ENCODE measurements at regions not wholly inside any gene's neighbourhood (a gene's known extent, or its start where the extent isn't known, plus 50 kb on each side); places are given as distances from the start of the nearest gene placed in this dataset.

DNA sequence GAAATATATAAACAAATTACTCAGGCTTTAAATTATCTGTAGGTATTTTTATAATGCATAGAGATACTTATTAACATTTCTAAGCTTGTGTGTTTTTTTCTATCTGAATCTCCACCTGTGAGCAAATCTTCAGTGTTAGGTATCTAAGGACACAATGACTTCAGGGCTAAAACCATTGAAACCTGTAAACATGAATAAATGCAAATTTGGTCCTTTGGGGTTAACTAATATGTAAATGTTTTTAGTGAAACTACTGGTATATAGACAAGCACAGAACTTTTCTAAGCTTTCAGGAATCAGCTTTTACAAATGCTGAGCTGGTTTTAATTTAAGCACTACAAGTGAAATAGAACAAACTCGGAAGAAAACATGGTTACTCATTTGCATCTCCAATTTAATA, 147.9 kb downstream of the FBXO8 start:
- no peak for TF ChIP-seq TOX (CRISPR knock-in tag; IDR thresholded peaks at IDR 0.05; ENCODE audit: borderline replicate concordance)
- TF ChIP-seq, protein P1, sequence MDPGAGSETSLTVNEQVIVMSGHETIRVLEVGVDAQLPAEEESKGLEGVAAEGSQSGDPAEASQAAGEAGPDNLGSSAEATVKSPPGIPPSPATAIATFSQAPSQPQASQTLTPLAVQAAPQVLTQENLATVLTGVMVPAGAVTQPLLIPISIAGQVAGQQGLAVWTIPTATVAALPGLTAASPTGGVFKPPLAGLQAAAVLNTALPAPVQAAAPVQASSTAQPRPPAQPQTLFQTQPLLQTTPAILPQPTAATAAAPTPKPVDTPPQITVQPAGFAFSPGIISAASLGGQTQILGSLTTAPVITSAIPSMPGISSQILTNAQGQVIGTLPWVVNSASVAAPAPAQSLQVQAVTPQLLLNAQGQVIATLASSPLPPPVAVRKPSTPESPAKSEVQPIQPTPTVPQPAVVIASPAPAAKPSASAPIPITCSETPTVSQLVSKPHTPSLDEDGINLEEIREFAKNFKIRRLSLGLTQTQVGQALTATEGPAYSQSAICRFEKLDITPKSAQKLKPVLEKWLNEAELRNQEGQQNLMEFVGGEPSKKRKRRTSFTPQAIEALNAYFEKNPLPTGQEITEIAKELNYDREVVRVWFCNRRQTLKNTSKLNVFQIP (CRISPR knock-in tag; IDR thresholded peaks at IDR 0.05; ENCODE audit: borderline replicate concordance, low read depth): no peak
- TF ChIP-seq ZNF8 (CRISPR knock-in tag; IDR thresholded peaks at IDR 0.05): no peak
- TF ChIP-seq, protein P2, sequence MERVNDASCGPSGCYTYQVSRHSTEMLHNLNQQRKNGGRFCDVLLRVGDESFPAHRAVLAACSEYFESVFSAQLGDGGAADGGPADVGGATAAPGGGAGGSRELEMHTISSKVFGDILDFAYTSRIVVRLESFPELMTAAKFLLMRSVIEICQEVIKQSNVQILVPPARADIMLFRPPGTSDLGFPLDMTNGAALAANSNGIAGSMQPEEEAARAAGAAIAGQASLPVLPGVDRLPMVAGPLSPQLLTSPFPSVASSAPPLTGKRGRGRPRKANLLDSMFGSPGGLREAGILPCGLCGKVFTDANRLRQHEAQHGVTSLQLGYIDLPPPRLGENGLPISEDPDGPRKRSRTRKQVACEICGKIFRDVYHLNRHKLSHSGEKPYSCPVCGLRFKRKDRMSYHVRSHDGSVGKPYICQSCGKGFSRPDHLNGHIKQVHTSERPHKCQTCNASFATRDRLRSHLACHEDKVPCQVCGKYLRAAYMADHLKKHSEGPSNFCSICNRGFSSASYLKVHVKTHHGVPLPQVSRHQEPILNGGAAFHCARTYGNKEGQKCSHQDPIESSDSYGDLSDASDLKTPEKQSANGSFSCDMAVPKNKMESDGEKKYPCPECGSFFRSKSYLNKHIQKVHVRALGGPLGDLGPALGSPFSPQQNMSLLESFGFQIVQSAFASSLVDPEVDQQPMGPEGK (CRISPR knock-in tag; IDR thresholded peaks at IDR 0.05; ENCODE audit: borderline replicate concordance): no peak
- no peak for TF ChIP-seq ZFP3 (CRISPR knock-in tag; IDR thresholded peaks at IDR 0.05)
- no peak for TF ChIP-seq PPARA (CRISPR knock-in tag; IDR thresholded peaks at IDR 0.05; ENCODE audit: borderline replicate concordance)
- TF ChIP-seq, protein P3, sequence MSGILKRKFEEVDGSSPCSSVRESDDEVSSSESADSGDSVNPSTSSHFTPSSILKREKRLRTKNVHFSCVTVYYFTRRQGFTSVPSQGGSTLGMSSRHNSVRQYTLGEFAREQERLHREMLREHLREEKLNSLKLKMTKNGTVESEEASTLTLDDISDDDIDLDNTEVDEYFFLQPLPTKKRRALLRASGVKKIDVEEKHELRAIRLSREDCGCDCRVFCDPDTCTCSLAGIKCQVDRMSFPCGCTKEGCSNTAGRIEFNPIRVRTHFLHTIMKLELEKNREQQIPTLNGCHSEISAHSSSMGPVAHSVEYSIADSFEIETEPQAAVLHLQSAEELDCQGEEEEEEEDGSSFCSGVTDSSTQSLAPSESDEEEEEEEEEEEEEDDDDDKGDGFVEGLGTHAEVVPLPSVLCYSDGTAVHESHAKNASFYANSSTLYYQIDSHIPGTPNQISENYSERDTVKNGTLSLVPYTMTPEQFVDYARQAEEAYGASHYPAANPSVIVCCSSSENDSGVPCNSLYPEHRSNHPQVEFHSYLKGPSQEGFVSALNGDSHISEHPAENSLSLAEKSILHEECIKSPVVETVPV (CRISPR knock-in tag; IDR thresholded peaks at IDR 0.05): no peak
- TF ChIP-seq GLIS3 (CRISPR knock-in tag; IDR thresholded peaks at IDR 0.05): no peak
- no peak for TF ChIP-seq BACH2 (CRISPR knock-in tag; IDR thresholded peaks at IDR 0.05; ENCODE audit: borderline replicate concordance)
- no peak for TF ChIP-seq SNAI2 (CRISPR knock-in tag; IDR thresholded peaks at IDR 0.05)
- ATAC-seq: peak; percentile 64

DNA sequence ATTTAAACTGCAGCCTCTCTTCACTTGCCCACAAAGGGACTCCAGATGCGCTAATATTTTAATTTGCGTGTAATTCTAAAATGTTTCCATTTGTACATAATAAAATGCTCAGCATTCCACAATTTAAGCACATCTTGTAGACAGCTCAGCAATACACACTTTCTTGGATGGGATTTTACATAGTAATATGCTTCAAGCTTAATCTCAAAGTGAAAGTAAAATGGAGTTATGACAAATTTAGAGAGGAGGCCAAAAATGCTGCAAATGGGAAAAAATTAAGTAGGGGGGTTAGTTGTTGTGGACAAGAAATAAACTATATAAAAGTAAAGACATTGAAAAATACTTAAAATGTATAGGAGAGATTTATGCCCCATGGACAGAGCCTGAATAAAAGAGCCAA, 149.1 kb downstream of the FBXO8 start:
- ATAC-seq: no peak
- TF ChIP-seq, protein P4, sequence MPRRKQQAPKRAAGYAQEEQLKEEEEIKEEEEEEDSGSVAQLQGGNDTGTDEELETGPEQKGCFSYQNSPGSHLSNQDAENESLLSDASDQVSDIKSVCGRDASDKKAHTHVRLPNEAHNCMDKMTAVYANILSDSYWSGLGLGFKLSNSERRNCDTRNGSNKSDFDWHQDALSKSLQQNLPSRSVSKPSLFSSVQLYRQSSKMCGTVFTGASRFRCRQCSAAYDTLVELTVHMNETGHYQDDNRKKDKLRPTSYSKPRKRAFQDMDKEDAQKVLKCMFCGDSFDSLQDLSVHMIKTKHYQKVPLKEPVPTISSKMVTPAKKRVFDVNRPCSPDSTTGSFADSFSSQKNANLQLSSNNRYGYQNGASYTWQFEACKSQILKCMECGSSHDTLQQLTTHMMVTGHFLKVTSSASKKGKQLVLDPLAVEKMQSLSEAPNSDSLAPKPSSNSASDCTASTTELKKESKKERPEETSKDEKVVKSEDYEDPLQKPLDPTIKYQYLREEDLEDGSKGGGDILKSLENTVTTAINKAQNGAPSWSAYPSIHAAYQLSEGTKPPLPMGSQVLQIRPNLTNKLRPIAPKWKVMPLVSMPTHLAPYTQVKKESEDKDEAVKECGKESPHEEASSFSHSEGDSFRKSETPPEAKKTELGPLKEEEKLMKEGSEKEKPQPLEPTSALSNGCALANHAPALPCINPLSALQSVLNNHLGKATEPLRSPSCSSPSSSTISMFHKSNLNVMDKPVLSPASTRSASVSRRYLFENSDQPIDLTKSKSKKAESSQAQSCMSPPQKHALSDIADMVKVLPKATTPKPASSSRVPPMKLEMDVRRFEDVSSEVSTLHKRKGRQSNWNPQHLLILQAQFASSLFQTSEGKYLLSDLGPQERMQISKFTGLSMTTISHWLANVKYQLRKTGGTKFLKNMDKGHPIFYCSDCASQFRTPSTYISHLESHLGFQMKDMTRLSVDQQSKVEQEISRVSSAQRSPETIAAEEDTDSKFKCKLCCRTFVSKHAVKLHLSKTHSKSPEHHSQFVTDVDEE (CRISPR knock-in tag; IDR thresholded peaks at IDR 0.05): no peak
- TF ChIP-seq, protein P5, sequence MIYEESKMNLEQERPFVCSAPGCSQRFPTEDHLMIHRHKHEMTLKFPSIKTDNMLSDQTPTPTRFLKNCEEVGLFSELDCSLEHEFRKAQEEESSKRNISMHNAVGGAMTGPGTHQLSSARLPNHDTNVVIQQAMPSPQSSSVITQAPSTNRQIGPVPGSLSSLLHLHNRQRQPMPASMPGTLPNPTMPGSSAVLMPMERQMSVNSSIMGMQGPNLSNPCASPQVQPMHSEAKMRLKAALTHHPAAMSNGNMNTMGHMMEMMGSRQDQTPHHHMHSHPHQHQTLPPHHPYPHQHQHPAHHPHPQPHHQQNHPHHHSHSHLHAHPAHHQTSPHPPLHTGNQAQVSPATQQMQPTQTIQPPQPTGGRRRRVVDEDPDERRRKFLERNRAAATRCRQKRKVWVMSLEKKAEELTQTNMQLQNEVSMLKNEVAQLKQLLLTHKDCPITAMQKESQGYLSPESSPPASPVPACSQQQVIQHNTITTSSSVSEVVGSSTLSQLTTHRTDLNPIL (CRISPR knock-in tag; IDR thresholded peaks at IDR 0.05; ENCODE audit: low read depth): no peak
- TF ChIP-seq ZFP3 (CRISPR knock-in tag; IDR thresholded peaks at IDR 0.05) (no peak), TCF4 (CRISPR knock-in tag; IDR thresholded peaks at IDR 0.05; ENCODE audit: borderline replicate concordance) (no peak), PPARA (CRISPR knock-in tag; IDR thresholded peaks at IDR 0.05; ENCODE audit: borderline replicate concordance) (no peak), ZC3H10 (CRISPR knock-in tag; IDR thresholded peaks at IDR 0.05) (no peak), OSR1 (CRISPR knock-in tag; IDR thresholded peaks at IDR 0.05) (no peak), ZNF565 (CRISPR knock-in tag; conservative IDR thresholded peaks at IDR 0.05; ENCODE audit: low read depth) (no peak), ESRRG (CRISPR knock-in tag; IDR thresholded peaks at IDR 0.05) (no peak), ZNF8 (CRISPR knock-in tag; IDR thresholded peaks at IDR 0.05) (no peak), BACH2 (CRISPR knock-in tag; IDR thresholded peaks at IDR 0.05; ENCODE audit: borderline replicate concordance) (no peak), TOX (CRISPR knock-in tag; IDR thresholded peaks at IDR 0.05; ENCODE audit: borderline replicate concordance) (no peak), ZFP30 (CRISPR knock-in tag; IDR thresholded peaks at IDR 0.05) (no peak)
- TF ChIP-seq, protein P2 (CRISPR knock-in tag; IDR thresholded peaks at IDR 0.05; ENCODE audit: borderline replicate concordance): no peak

DNA sequence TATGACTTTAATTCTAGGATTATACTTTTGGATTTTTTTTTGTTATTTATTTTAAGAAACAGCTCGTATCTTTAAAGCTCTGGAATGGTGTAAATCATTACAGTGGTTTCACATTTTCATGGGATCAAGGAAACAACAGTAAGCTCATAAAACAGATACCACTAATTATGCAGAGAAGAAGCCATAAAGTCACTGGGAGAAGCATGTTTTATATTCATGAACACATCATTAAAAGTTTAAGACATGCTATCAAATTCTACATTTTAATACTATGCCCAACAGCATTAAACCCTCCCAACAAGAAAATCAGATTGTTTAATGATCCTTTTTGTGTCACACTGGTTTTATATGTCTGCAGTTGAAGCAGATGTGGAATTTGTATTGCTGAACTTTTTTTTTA, 149.9 kb downstream of the FBXO8 start:
- no peak for ATAC-seq
- TF ChIP-seq ZC3H10 (CRISPR knock-in tag; IDR thresholded peaks at IDR 0.05) (no peak), ZNF8 (CRISPR knock-in tag; IDR thresholded peaks at IDR 0.05) (no peak), RARB (CRISPR knock-in tag; IDR thresholded peaks at IDR 0.05) (no peak), PPARA (CRISPR knock-in tag; IDR thresholded peaks at IDR 0.05; ENCODE audit: borderline replicate concordance) (no peak), OSR1 (CRISPR knock-in tag; IDR thresholded peaks at IDR 0.05) (no peak), ISL1 (CRISPR knock-in tag; IDR thresholded peaks at IDR 0.05) (no peak), GLIS3 (CRISPR knock-in tag; IDR thresholded peaks at IDR 0.05) (no peak), TOX (CRISPR knock-in tag; IDR thresholded peaks at IDR 0.05; ENCODE audit: borderline replicate concordance) (no peak)
- TF ChIP-seq, protein P5 (CRISPR knock-in tag; IDR thresholded peaks at IDR 0.05; ENCODE audit: low read depth): no peak
- TF ChIP-seq, protein P1 (CRISPR knock-in tag; IDR thresholded peaks at IDR 0.05; ENCODE audit: borderline replicate concordance, low read depth): no peak

All from SK-N-SH treated with all-trans-retinoic acid at 6 μM for 48 hours (cell line).